Neural cell (in vitro differentiated cells): ENCODE measurements at regions not wholly inside any gene's neighbourhood (a gene's known extent, or its start where the extent isn't known, plus 50 kb on each side); places are given as distances from the start of the nearest gene placed in this dataset.

Experiments
- H2AFZ ChIP-seq: fragments of 200-600, 300-800 bp; sonication (generic), shearing (Covaris generic); 2 replicates; pipeline ENCODE4 v1.6.0; 2014; ENCODE audit warnings: low read depth, mild to moderate bottlenecking, antibody characterized with exemption, low read length, moderate library complexity
- H3F3A ChIP-seq: fragments of 200-600 bp; shearing (Covaris generic); 2 replicates; pipeline ENCODE4 v1.6.1; 2016; ENCODE audit warnings: mild to moderate bottlenecking, moderate library complexity, mixed read lengths, antibody characterized with exemption, low read length; ENCODE audit not compliant: insufficient read depth, poor library complexity, severe bottlenecking
- H3K27ac ChIP-seq: fragments of 200-600, 300-800 bp; sonication (generic), shearing (Covaris generic); 2 replicates; pipeline ENCODE4 v1.5.1; 2014; ENCODE audit warnings: mild to moderate bottlenecking, low read length, moderate library complexity
- H3K27me3 ChIP-seq: fragments of 300-800, 200-600 bp; sonication (generic), shearing (Covaris generic); 2 replicates; pipeline ENCODE4 v1.6.0; 2014; ENCODE audit warnings: mild to moderate bottlenecking, low read depth, low read length, moderate library complexity; ENCODE audit not compliant: insufficient read depth
- H3K36me3 ChIP-seq: fragments of 300-800, 200-600 bp; sonication (generic), shearing (Covaris generic); 2 replicates; pipeline ENCODE4 v1.5.1; 2014; ENCODE audit warnings: mild to moderate bottlenecking, antibody characterized with exemption, low read length, moderate library complexity; ENCODE audit not compliant: insufficient read depth
- H3K4me2 ChIP-seq: fragments of 300-800, 200-600 bp; sonication (generic), shearing (Covaris generic); 2 replicates; pipeline ENCODE4 v1.6.0; 2014; ENCODE audit warnings: mild to moderate bottlenecking, low read length
- H3K4me3 ChIP-seq: fragments of 300-800, 200-600 bp; sonication (generic), shearing (Covaris generic); 2 replicates; pipeline ENCODE4 v1.5.1; 2014; ENCODE audit warnings: mild to moderate bottlenecking, low read length, moderate library complexity
- H3K79me2 ChIP-seq: fragments of 200-600 bp; shearing (Covaris generic); replicated peaks from 2 replicates; pipeline ENCODE4 v1.6.0; 2014; ENCODE audit warnings: mild to moderate bottlenecking, low read length, moderate library complexity; ENCODE audit not compliant: insufficient read depth
- H3K9ac ChIP-seq: fragments of 300-800, 200-600 bp; sonication (generic), shearing (Covaris generic); 2 replicates; pipeline ENCODE4 v1.6.1; 2016; ENCODE audit warnings: mild to moderate bottlenecking, low read length, mixed read lengths
- H3K9me2 ChIP-seq: fragments of 200-600 bp; shearing (Covaris generic); 2 replicates; pipeline ENCODE4 v1.6.1; 2016; ENCODE audit warnings: mild to moderate bottlenecking, low read length, mixed read lengths; ENCODE audit not compliant: insufficient read depth
- H3K9me3 ChIP-seq: fragments of 200-600, 300-800 bp; sonication (generic), shearing (Covaris generic); 2 replicates; pipeline ENCODE4 v1.6.1; 2016; ENCODE audit warnings: mild to moderate bottlenecking, mixed run types, low read length, moderate library complexity, mixed read lengths
- H4K20me1 ChIP-seq: fragments of 200-600 bp; shearing (Covaris generic); 2 replicates; pipeline ENCODE4 v1.6.1; 2016; ENCODE audit warnings: mild to moderate bottlenecking, mixed run types; ENCODE audit not compliant: insufficient read depth
- EP300 ChIP-seq: fragments of 450-650 bp; conservative IDR thresholded peaks from 2 replicates; pipeline ENCODE4 v1.6.1; 2014; ENCODE audit warnings: antibody characterized with exemption, mild to moderate bottlenecking, moderate library complexity; ENCODE audit not compliant: poor library complexity, severe bottlenecking
- POLR2AphosphoS5 ChIP-seq: IDR thresholded peaks from 2 replicates; pipeline ENCODE4 v1.6.1; 2012
- RAD21 ChIP-seq: fragments of 450-650 bp; conservative IDR thresholded peaks from 2 replicates; pipeline ENCODE4 v1.6.1; 2014; ENCODE audit warnings: antibody characterized with exemption, mild to moderate bottlenecking, moderate library complexity
- SMC3 ChIP-seq: fragments of 450-650 bp; conservative IDR thresholded peaks from 2 replicates; pipeline ENCODE4 v1.6.1; 2014; ENCODE audit warnings: antibody characterized with exemption, mild to moderate bottlenecking, moderate library complexity; ENCODE audit not compliant: poor library complexity
- TAF1 ChIP-seq: IDR thresholded peaks from 2 replicates; pipeline ENCODE4 v1.6.1; 2012; ENCODE audit warnings: low read depth
- TF ChIP-seq, protein P1 (sequence below): IDR thresholded peaks from 2 replicates; pipeline ENCODE4 v1.6.1; 2012; ENCODE audit warnings: borderline replicate concordance
- TF ChIP-seq, protein P2 (sequence below): fragments of 450-650 bp; IDR thresholded peaks from 2 replicates; pipeline ENCODE4 v1.5.1; 2014; ENCODE audit warnings: antibody characterized with exemption, mild to moderate bottlenecking, moderate library complexity; ENCODE audit not compliant: poor library complexity, severe bottlenecking

DNA sequence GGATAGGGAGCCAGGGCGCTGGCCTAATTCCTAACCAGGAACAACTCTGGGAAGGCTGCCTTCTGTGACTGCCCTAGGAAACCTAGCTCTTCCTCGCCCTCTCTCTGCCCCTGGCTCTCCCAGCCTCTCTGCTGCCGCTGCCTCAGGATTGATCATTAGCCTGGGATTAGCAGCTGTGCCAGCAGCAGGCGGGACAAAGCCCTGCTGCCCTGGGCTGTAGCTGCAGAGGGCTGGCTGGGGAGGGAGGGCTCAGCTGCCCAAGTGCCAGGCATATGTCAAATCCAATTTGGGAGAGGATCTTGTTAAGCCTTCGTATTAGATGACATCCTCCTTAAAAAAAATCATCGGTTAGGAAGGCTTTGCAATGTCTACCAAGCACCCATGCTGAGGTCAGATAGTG lies 144.8 kb upstream of the CCL2 start:
- no peak overlapping the region for H3K27ac ChIP-seq
- no peak overlapping the region for H3K4me3 ChIP-seq
- H3F3A ChIP-seq = no peaks in the 10 kb centered on the region
- no peak overlapping the region for H3K4me2 ChIP-seq
- no peaks in the 10 kb centered on the region for H3K79me2 ChIP-seq
- no peak overlapping the region for H2AFZ ChIP-seq
- H3K9ac ChIP-seq = no peak overlapping the region
- no peaks in the 10 kb centered on the region for H3K9me2 ChIP-seq
- no peaks in the 10 kb centered on the region for H3K27me3 ChIP-seq
- no peaks in the 10 kb centered on the region for H3K36me3 ChIP-seq
- no peaks in the 10 kb centered on the region for H3K9me3 ChIP-seq
- H4K20me1 ChIP-seq = no peaks in the 10 kb centered on the region
- TF ChIP-seq POLR2AphosphoS5 = no peak

DNA sequence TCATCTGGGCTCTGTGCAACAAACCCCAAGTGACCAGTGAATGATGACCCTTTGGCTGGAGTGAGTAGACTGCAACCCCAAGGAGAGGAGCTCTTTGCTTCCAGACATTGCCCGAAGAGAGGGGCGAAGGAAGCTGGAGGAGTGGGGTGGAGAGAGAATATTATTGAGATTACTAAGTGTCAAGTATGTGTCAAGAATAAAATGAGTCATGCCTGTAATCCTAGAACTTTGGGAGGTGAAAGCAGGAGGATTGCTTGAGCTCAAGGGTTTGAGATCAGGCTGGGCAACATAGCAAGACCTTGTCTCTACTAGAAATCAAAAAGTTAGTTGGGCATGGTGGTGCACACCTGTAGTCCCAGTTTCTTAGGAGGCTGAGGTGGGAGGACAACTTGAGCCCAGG lies 142.0 kb upstream of the CCL2 start:
- Histone ChIP-seq H3K9me2 (no peaks in the 10 kb centered on the region), H3K9ac (no peak overlapping the region), H3K9me3 (no peaks in the 10 kb centered on the region), H3F3A (no peaks in the 10 kb centered on the region), H4K20me1 (no peaks in the 10 kb centered on the region), H3K79me2 (no peaks in the 10 kb centered on the region), H3K27ac (no peak overlapping the region), H3K36me3 (no peaks in the 10 kb centered on the region), H3K27me3 (no peaks in the 10 kb centered on the region), H2AFZ (no peak overlapping the region), H3K4me3 (no peak overlapping the region), H3K4me2 (no peak overlapping the region)
- TF ChIP-seq POLR2AphosphoS5 = no peak
- TF ChIP-seq, protein P1, sequence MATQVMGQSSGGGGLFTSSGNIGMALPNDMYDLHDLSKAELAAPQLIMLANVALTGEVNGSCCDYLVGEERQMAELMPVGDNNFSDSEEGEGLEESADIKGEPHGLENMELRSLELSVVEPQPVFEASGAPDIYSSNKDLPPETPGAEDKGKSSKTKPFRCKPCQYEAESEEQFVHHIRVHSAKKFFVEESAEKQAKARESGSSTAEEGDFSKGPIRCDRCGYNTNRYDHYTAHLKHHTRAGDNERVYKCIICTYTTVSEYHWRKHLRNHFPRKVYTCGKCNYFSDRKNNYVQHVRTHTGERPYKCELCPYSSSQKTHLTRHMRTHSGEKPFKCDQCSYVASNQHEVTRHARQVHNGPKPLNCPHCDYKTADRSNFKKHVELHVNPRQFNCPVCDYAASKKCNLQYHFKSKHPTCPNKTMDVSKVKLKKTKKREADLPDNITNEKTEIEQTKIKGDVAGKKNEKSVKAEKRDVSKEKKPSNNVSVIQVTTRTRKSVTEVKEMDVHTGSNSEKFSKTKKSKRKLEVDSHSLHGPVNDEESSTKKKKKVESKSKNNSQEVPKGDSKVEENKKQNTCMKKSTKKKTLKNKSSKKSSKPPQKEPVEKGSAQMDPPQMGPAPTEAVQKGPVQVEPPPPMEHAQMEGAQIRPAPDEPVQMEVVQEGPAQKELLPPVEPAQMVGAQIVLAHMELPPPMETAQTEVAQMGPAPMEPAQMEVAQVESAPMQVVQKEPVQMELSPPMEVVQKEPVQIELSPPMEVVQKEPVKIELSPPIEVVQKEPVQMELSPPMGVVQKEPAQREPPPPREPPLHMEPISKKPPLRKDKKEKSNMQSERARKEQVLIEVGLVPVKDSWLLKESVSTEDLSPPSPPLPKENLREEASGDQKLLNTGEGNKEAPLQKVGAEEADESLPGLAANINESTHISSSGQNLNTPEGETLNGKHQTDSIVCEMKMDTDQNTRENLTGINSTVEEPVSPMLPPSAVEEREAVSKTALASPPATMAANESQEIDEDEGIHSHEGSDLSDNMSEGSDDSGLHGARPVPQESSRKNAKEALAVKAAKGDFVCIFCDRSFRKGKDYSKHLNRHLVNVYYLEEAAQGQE = no peak

DNA sequence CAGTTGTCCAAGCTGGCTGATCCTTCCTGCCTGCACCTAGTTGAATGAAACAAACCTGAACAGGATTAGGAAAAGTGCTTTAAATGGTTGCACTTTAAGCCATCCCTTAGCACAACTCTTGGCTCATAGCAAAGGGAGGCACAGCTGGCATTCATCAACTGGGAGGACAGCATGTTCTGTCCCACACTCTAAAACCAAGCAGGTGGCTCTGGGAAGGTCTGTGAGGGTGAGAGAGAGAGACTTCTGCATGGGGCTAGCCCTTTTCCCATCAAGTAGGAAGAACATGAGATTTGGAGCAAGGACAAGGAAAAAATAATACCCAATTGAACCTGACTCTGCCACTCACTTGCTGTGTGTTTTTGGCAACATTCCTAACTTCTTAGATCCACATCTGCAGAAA lies 140.9 kb upstream of the CCL2 start:
- Histone ChIP-seq H3F3A (no peaks in the 10 kb centered on the region), H3K4me3 (no peak overlapping the region), H3K9me3 (no peaks in the 10 kb centered on the region), H2AFZ (no peak overlapping the region), H4K20me1 (no peaks in the 10 kb centered on the region), H3K36me3 (no peaks in the 10 kb centered on the region), H3K27me3 (no peaks in the 10 kb centered on the region), H3K9me2 (no peaks in the 10 kb centered on the region), H3K9ac (no peak overlapping the region), H3K4me2 (no peak overlapping the region), H3K79me2 (no peaks in the 10 kb centered on the region), H3K27ac (no peak overlapping the region)
- TF ChIP-seq SMC3 (no peak), RAD21 (no peak), EP300 (no peak), TAF1 (no peak), POLR2AphosphoS5 (no peak)
- TF ChIP-seq, protein P2, sequence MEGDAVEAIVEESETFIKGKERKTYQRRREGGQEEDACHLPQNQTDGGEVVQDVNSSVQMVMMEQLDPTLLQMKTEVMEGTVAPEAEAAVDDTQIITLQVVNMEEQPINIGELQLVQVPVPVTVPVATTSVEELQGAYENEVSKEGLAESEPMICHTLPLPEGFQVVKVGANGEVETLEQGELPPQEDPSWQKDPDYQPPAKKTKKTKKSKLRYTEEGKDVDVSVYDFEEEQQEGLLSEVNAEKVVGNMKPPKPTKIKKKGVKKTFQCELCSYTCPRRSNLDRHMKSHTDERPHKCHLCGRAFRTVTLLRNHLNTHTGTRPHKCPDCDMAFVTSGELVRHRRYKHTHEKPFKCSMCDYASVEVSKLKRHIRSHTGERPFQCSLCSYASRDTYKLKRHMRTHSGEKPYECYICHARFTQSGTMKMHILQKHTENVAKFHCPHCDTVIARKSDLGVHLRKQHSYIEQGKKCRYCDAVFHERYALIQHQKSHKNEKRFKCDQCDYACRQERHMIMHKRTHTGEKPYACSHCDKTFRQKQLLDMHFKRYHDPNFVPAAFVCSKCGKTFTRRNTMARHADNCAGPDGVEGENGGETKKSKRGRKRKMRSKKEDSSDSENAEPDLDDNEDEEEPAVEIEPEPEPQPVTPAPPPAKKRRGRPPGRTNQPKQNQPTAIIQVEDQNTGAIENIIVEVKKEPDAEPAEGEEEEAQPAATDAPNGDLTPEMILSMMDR = no peak
- TF ChIP-seq, protein P1 = no peak
